ENCODE measurements at regions not wholly inside any gene's neighbourhood (a gene's known extent, or its start where the extent isn't known, plus 50 kb on each side); places are given as distances from the start of the nearest gene placed in this dataset.
A peak's percentile ranks its signal among the peaks of the same experiment; 100 is the strongest.

DNA sequence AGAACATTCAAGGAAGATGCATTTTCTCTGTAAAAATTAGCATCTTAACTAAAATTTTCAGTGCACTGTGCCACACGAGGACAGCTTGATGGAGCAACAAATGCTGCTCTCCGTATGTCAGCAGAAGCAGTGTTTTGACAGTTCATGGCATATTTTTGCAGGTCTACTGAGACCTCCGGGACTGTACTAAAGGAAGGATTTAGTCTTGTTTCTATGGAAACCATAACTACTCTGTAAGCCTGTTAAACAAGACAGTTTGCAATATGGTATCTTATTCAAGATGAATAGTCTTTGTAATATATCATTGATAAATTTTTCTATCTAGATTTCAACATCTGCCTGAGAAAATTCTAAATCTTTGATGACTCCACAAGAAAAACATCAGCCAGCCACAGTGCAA is 184.0 kb upstream of the GUCY1A2 start:
- Mint-ChIP-seq H3K4me3 (no peak overlapping the region), H3K27me3 (no peaks in the 10 kb centered on the region), H3K27ac (no peak overlapping the region), H3K4me1 (no peaks in the 10 kb centered on the region), H3K36me3 (ENCODE audit: low read depth) (no peaks in the 10 kb centered on the region), H3K9me3 (no peaks in the 10 kb centered on the region)
- no peak for DNase-seq
- ChIA-PET POLR2A (no interaction called here), CTCF (interaction anchor here (0.6 kb wide), 1 partner anchor 491 kb away, joined by 3 read pairs; no protein-coding TSS in a partner anchor)

DNA sequence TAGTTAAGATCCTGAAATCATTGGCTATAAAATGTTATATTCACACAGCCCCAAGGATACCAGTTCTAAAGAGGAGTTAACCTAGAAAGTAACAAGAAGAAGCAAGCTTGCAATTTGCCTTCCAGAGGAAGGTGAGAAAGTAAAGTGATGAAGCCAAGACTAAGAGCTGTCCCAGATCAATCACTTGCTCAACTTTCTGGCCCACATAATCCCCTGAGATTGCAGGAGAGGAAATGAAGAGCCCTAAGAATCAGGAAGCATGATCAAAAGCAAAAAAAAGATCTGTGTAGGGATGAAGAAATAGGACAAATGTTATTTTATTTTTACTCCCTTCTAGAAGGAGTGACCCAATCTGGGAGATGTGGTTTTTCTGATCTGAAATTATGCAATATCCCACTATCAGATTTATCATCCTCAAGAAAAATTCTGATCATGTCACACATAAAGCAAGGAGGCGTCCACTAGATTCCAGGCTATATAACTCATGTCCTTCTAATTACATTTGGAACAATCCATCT is 180.3 kb upstream of the GUCY1A2 start:
- Mint-ChIP-seq H3K4me1 (no peaks in the 10 kb centered on the region), H3K27ac (no peak overlapping the region), H3K4me3 (no peak overlapping the region), H3K36me3 (ENCODE audit: low read depth) (no peaks in the 10 kb centered on the region), H3K27me3 (no peaks in the 10 kb centered on the region), H3K9me3 (no peaks in the 10 kb centered on the region)
- CTCF ChIA-PET: interaction anchor here (1.3 kb wide), 1 partner anchor 23 kb away, joined by 3 read pairs; no protein-coding TSS in a partner anchor
- no peak for DNase-seq
- POLR2A ChIA-PET: no interaction called here

DNA sequence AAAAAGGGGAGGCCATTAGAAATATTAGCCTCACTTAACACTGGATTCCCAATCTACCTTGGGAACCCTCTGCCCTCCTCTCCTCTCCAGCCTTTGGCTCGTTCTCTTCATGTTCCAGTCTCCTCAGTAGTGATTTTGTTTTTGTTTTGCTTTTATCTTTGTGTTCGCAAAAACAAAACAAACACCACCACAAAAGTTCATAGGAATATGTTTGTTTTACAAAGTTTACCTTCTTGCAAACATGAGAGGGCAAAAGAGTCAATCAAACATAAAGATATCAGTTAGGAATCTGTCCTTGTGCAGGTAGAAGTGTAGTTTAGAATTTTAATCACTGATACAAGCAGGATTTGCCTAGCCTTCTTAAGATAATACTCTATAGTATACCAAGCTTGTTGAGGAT is 179.7 kb upstream of the GUCY1A2 start:
- H3K27me3 Mint-ChIP-seq: no peaks in the 10 kb centered on the region
- H3K4me1 Mint-ChIP-seq: no peaks in the 10 kb centered on the region
- H3K27ac Mint-ChIP-seq: no peak overlapping the region
- no peaks in the 10 kb centered on the region for H3K36me3 Mint-ChIP-seq (ENCODE audit: low read depth)
- H3K9me3 Mint-ChIP-seq: no peaks in the 10 kb centered on the region
- CTCF ChIA-PET: no interaction called here
- H3K4me3 Mint-ChIP-seq: no peak overlapping the region
- POLR2A ChIA-PET: no interaction called here
- no peak for DNase-seq

DNA sequence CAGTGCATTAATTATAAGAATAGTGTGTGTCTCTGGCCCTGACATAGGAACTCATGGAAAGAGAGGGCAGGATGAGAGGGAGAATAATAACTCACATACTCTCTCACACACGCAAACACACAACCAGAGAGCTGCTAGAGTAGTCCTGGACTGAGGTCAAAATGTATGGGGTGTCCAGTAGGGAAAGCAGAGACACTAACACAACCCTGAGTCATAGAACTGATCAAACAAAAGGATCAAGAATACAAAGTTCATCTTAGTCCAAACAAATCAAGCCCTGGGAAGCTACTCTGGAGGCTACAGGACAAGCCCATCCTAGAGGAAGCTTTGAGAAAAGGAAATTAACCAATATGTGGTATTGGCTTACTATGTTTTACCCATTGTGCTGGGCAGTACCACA is 178.5 kb upstream of the GUCY1A2 start:
- H3K4me3 Mint-ChIP-seq: no peak overlapping the region
- no peak for DNase-seq
- CTCF ChIA-PET: no interaction called here
- no peaks in the 10 kb centered on the region for H3K4me1 Mint-ChIP-seq
- no peaks in the 10 kb centered on the region for H3K36me3 Mint-ChIP-seq (ENCODE audit: low read depth)
- POLR2A ChIA-PET: no interaction called here
- no peak overlapping the region for H3K27ac Mint-ChIP-seq
- H3K9me3 Mint-ChIP-seq: peaks cover 4% of the 10 kb centered on the region
- no peaks in the 10 kb centered on the region for H3K27me3 Mint-ChIP-seq

DNA sequence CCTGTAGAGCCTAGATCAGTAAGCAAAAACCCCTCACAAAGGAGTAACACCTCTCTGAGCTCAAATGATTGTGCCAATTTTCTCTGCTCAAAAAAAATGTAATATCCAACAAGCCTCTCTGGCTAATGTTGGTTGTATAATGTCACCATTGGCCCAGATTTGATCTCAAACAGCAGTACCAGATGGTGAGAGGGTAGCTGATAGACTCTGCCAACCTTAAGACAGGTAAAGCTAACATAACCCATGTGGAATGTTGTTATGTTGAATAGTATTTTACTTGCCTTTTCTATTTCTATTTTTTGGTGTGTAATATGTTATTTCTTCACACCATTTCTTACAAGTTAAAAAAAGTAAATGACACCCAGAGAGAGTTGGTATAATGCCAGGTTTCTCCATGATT is 166.7 kb upstream of the GUCY1A2 start:
- Mint-ChIP-seq H3K4me1 (no peaks in the 10 kb centered on the region), H3K27ac (no peak overlapping the region), H3K27me3 (no peaks in the 10 kb centered on the region), H3K4me3 (no peak overlapping the region), H3K36me3 (ENCODE audit: low read depth) (no peaks in the 10 kb centered on the region), H3K9me3 (no peaks in the 10 kb centered on the region)
- POLR2A ChIA-PET: no interaction called here
- DNase-seq: no peak
- CTCF ChIA-PET: no interaction called here

DNA sequence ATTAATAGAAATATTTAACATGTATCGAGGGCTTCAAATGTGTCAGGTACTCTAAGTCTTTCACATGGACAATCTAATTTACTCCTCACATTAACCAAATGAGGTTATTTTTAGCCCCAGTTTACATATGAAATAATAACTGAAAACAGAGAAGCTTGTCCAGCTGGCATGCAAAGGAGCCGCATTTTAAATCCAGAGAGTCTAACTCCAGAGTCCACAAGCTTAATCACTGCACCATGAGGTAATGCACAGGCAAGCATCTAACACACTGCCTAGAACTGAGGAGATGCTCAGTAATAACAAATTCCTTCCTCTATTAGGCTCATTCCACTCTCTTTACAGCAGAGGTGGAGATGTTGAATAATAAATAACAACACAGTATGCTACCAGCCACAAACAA is 165.7 kb upstream of the GUCY1A2 start:
- no peak overlapping the region for H3K27ac Mint-ChIP-seq
- H3K4me3 Mint-ChIP-seq: no peak overlapping the region
- H3K9me3 Mint-ChIP-seq: peaks cover 2% of the 10 kb centered on the region
- CTCF ChIA-PET: interaction anchor here (1.3 kb wide), 1 partner anchor 8 kb away, joined by 3 read pairs; no protein-coding TSS in a partner anchor
- no peak for DNase-seq
- no peaks in the 10 kb centered on the region for H3K27me3 Mint-ChIP-seq
- POLR2A ChIA-PET: no interaction called here
- H3K36me3 Mint-ChIP-seq (ENCODE audit: low read depth): no peaks in the 10 kb centered on the region
- no peaks in the 10 kb centered on the region for H3K4me1 Mint-ChIP-seq

DNA sequence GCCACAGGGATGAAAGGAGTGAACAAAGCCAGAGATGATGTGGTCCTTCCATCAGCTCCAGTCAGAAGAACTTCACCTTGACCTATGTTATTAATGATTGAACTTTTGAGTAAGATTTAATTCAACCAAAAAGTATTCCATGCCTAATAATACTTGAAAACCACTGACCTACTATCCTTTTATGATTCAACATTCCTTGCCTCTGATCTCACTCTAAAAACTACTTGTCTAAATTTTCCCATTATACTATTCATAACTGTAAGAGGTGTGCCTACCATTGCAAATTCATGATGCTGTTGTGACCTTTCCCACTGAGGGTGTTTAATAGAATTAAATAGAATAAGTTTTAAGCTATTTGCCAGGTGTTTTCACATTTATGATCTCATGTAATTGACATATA is 164.7 kb upstream of the GUCY1A2 start:
- H3K9me3 Mint-ChIP-seq: peaks cover 2% of the 10 kb centered on the region
- H3K4me3 Mint-ChIP-seq: no peak overlapping the region
- DNase-seq: no peak
- H3K27me3 Mint-ChIP-seq: no peaks in the 10 kb centered on the region
- H3K4me1 Mint-ChIP-seq: no peaks in the 10 kb centered on the region
- peak overlapping the region; percentile 19 for H3K27ac Mint-ChIP-seq
- ChIA-PET POLR2A (no interaction called here), CTCF (interaction anchor here (1.3 kb wide), 1 partner anchor 9 kb away, joined by 3 read pairs; no protein-coding TSS in a partner anchor)
- no peaks in the 10 kb centered on the region for H3K36me3 Mint-ChIP-seq (ENCODE audit: low read depth)

DNA sequence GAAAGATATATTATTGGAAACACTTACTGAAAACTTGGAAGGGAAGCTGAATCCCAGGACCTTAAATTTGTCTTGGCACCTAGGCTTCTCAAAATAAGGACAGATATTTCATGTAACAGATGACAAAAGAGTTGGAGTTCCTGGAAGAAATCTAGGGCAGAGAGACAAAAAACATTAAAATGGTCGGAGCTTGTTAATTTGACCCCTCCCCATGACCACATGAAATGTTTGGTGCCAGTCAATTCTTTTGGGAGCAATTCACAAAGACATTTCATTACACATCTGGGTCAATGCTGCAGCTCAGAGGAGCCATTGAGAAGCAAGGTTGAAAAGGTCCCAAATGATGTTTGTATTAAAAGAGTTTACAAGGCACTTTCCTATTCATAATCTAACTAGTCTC is 162.0 kb upstream of the GUCY1A2 start:
- Mint-ChIP-seq H3K4me3 (no peak overlapping the region), H3K4me1 (no peaks in the 10 kb centered on the region), H3K27me3 (no peaks in the 10 kb centered on the region), H3K9me3 (peaks cover 6% of the 10 kb centered on the region), H3K27ac (no peak overlapping the region), H3K36me3 (ENCODE audit: low read depth) (no peaks in the 10 kb centered on the region)
- ChIA-PET CTCF (no interaction called here), POLR2A (no interaction called here)
- DNase-seq: no peak

DNA sequence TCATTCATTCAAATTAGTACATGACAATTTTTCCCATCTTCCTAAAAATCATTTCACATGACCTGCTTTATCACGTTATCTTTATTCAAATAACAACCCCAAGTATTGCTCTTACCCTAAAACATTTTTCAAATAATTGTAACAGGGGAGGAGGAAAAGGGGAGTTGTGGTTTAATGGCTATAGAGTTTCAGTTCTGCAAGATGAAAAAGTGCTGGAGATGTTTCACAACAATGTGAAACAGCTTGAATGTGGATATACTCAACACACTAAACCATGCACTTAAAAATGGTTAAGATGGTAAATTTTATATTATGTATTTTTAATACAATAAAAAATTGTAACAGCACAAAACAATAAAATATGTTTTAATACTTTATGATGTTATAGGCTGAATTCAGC is 161.6 kb upstream of the GUCY1A2 start:
- CTCF ChIA-PET: no interaction called here

DNA sequence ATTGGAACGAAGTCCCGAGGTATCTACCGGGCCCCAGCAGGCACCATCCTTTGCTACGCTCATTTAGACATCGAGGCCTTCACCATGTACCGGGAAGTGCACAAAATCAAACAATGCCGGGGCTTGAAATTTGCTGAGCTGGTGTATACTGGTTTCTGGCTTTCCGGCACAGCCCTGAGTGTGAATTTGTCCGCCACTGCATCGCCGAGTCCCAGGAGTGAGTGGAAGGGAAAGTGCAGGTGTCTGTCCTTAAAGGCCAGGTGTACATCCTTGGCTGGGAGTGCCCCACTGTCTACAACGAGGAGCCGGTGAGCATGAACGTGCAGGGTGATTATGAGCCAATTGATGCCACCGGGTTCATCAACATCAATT is 158.8 kb upstream of the GUCY1A2 start:
- POLR2A ChIA-PET: no interaction called here
- Mint-ChIP-seq H3K4me3 (no peak overlapping the region), H3K27ac (no peak overlapping the region), H3K27me3 (no peaks in the 10 kb centered on the region), H3K4me1 (no peaks in the 10 kb centered on the region), H3K9me3 (peaks cover 9% of the 10 kb centered on the region), H3K36me3 (ENCODE audit: low read depth) (no peaks in the 10 kb centered on the region)
- CTCF ChIA-PET: interaction anchor here (0.7 kb wide), 1 partner anchor 25 kb away, joined by 3 read pairs; no protein-coding TSS in a partner anchor
- DNase-seq: no peak

More for the DNA sequence above, 161.6 kb upstream of the GUCY1A2 start:
- H3K4me1 Mint-ChIP-seq: no peaks in the 10 kb centered on the region
- H3K27ac Mint-ChIP-seq: no peak overlapping the region
- no peaks in the 10 kb centered on the region for H3K27me3 Mint-ChIP-seq
- H3K9me3 Mint-ChIP-seq: peaks cover 6% of the 10 kb centered on the region
- DNase-seq: no peak
- POLR2A ChIA-PET: no interaction called here
- H3K36me3 Mint-ChIP-seq (ENCODE audit: low read depth): no peaks in the 10 kb centered on the region
- no peak overlapping the region for H3K4me3 Mint-ChIP-seq

DNA sequence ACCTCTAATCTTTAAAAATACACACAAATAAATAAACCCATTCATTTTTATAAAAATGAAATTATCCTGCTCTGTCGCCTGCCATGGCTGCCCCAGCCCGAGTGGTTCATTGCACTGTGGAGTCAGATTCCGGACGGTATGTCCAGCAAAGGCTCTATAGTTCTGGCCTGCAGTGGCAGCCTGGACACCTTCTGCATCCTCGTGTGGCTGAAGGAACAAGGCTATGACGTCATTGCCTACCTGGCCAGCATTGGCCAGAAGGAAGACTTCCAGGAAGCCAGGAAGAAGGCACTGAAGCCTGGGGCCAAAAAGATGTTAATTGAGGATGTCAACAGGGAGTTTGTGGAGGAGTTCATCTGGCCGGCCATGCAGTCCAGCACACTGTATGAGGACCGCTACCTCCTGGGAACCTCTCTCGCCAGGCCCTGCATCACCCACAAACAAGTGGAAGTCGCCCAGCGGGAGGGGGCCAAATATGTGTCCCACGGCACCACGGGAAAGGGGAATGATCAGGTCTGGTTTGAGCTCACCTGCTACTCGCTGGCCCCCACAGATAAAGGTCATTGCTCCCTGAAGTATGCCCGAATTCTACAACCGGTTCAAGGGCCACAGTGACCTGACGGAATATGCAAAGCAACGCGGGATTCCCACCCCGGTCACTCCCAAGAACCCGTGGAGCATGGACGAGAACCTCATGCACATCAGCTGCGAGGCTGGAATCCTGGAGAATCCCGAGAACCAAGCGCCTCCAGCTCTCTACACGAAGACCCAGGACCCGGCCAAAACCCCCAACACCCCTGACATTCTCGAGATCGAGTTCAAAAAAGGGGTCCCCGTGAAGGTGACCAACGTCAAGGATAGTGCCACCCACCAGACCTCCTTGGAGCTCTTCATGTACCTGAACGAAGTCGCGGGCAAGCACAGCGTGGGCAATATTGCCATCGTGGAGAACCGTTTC is 158.2 kb upstream of the GUCY1A2 start:
- Mint-ChIP-seq H3K36me3 (ENCODE audit: low read depth) (no peaks in the 10 kb centered on the region), H3K27me3 (no peaks in the 10 kb centered on the region), H3K27ac (no peak overlapping the region), H3K4me1 (no peaks in the 10 kb centered on the region), H3K4me3 (no peak overlapping the region), H3K9me3 (peaks cover 9% of the 10 kb centered on the region)
- no peak for DNase-seq
- CTCF ChIA-PET: interaction anchor here (0.7 kb wide), 1 partner anchor 24 kb away, joined by 3 read pairs; no protein-coding TSS in a partner anchor
- POLR2A ChIA-PET: no interaction called here

DNA sequence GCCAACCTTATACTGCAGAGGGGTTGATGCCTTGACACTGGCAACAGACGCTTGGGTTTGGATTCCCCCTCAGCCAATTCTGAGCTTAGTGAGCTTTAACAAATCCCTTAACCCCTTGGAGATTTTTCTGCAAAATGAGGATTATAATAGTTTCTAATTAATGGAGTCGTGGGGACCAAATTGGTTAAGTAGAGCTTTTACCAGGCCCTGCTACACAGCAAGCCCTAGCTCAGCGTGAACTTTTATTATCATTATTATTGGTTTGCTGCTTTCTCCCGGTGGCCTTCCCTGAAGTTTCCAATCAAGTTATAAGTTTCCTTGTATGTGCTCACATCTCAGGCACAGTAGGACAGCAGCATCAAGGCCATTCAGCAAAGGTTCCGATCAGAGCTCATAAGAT is 156.6 kb upstream of the GUCY1A2 start:
- no peak for DNase-seq
- Mint-ChIP-seq H3K36me3 (ENCODE audit: low read depth) (no peaks in the 10 kb centered on the region), H3K4me3 (no peak overlapping the region), H3K4me1 (no peaks in the 10 kb centered on the region), H3K27ac (no peak overlapping the region), H3K9me3 (peaks cover 9% of the 10 kb centered on the region), H3K27me3 (no peaks in the 10 kb centered on the region)
- ChIA-PET CTCF (interaction anchor here (1.1 kb wide), 1 partner anchor 24 kb away, joined by 3 read pairs; no protein-coding TSS in a partner anchor), POLR2A (no interaction called here)

DNA sequence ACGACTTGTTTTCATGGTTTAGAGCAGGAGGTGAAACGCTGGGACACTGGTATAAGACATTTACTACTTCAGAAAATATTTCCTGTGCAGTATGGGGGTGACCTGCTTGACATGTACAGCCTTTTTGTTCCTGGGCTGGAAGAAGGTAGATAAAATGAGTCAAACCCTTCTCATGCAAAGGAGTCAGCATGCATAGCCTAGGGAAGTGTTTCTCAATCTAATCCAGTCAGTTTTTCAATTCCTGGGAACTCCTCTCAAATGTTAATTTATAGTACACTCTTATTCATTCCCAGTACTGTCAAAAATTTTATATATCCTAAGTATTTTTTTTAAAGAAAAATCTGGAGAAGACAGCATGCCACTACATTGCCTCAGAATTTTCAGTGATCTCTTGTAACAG is 154.7 kb upstream of the GUCY1A2 start:
- ChIA-PET CTCF (no interaction called here), POLR2A (no interaction called here)
- DNase-seq: no peak
- Mint-ChIP-seq H3K27ac (no peak overlapping the region), H3K4me3 (no peak overlapping the region), H3K9me3 (peaks cover 9% of the 10 kb centered on the region), H3K27me3 (no peaks in the 10 kb centered on the region), H3K36me3 (ENCODE audit: low read depth) (no peaks in the 10 kb centered on the region), H3K4me1 (no peaks in the 10 kb centered on the region)

DNA sequence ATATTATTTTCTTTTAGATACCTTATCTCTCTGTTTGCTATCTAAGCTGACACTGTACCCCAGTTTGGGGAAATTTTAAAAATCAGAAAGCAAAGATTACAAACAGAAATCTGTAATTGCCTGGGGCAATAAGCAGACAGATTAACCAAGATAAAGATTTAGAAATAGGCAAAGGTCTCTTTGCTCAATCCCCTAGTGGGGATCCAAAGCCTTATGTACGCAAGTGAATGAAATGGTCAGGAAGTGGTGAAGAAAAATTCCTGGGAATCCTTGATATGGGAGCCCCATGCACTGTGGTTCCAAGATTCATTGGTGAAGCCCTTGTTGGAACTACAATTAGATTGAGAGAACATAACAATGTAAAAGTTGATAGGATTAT is 139.5 kb upstream of the GUCY1A2 start:
- H3K9me3 Mint-ChIP-seq: peaks cover 3% of the 10 kb centered on the region
- no peaks in the 10 kb centered on the region for H3K4me1 Mint-ChIP-seq
- H3K36me3 Mint-ChIP-seq (ENCODE audit: low read depth): no peaks in the 10 kb centered on the region
- no peak overlapping the region for H3K4me3 Mint-ChIP-seq
- DNase-seq: no peak
- ChIA-PET POLR2A (no interaction called here), CTCF (no interaction called here)
- H3K27ac Mint-ChIP-seq: no peak overlapping the region
- no peaks in the 10 kb centered on the region for H3K27me3 Mint-ChIP-seq

All from activated CD4-positive, alpha-beta T cell treated with anti-CD3 and anti-CD28 coated beads, Interleukin-2, amount 10 ng/mL, durations not matched to agents 7 days and 5 days (primary cell).